GM12878 (cell line): ENCODE measurements at regions not wholly inside any gene's neighbourhood (a gene's known extent, or its start where the extent isn't known, plus 50 kb on each side); places are given as distances from the start of the nearest gene placed in this dataset.

Experiments used
- ATF7 ChIP-seq: fragments of 450-650 bp; IDR thresholded peaks from 2 replicates; pipeline ENCODE4 v1.6.1; 2016; ENCODE audit warnings: low read depth, mild to moderate bottlenecking
- CHD4 ChIP-seq: fragments of 200-600 bp; sonication (generic); IDR thresholded peaks from 2 replicates; pipeline ENCODE4 v1.6.1; 2016; ENCODE audit warnings: mild to moderate bottlenecking
- EP300 ChIP-seq, 2 experiments: fragments of 150-350 bp in 1 of 2; IDR thresholded peaks; 2 replicates each; pipeline ENCODE4 v1.6.1; 2011 to 2012; ENCODE audit warnings: low read depth in 2 of 2, low read length in 2 of 2, borderline replicate concordance in 1 of 2, improper control_type of control experiment in 1 of 2, inconsistent platforms in 1 of 2; ENCODE audit not compliant: control insufficient read depth in 1 of 2
- POLR2A ChIP-seq: IDR thresholded peaks from 2 replicates; pipeline ENCODE4 v1.6.1; 2011; ENCODE audit warnings: low read depth, mild to moderate bottlenecking, low read length
- POLR2AphosphoS5 ChIP-seq: IDR thresholded peaks from 2 replicates; pipeline ENCODE4 v1.6.1; 2011; ENCODE audit warnings: mild to moderate bottlenecking, low read length, inconsistent platforms
- RELA ChIP-seq: fragments of 450-650 bp; IDR thresholded peaks from 2 replicates; pipeline ENCODE4 v1.8.0; 2014; ENCODE audit warnings: borderline replicate concordance; ENCODE audit not compliant: partially characterized antibody
- RFX5 ChIP-seq: IDR thresholded peaks from 2 replicates; pipeline ENCODE4 v1.6.1; 2011; ENCODE audit warnings: low read depth, low read length, improper control_type of control experiment
- SMC3 ChIP-seq: IDR thresholded peaks from 2 replicates; pipeline ENCODE4 v1.6.1; 2011; ENCODE audit warnings: low read length, improper control_type of control experiment, borderline replicate concordance
- YY1 ChIP-seq: IDR thresholded peaks from 2 replicates; pipeline ENCODE4 v1.6.1; 2011; ENCODE audit warnings: low read depth, mild to moderate bottlenecking, low read length
- ZNF274 ChIP-seq: IDR thresholded peaks from one replicate; pipeline ENCODE4 v1.8.0; 2011; ENCODE audit not compliant: insufficient read length, insufficient read depth
- ZSCAN29 ChIP-seq: fragments of 450-650 bp; IDR thresholded peaks from 2 replicates; pipeline ENCODE4 v1.6.1; 2017; ENCODE audit warnings: mild to moderate bottlenecking, moderate library complexity
- TF ChIP-seq, protein P1 (sequence below): IDR thresholded peaks from 2 replicates; pipeline ENCODE4 v1.6.1; 2012; ENCODE audit warnings: mild to moderate bottlenecking, low read depth, low read length
- TF ChIP-seq, protein P2 (sequence below), 3 experiments: IDR thresholded peaks in 2 of 3; conservative IDR thresholded peaks in 1 of 3; 2 replicates each; pipeline ENCODE4 v1.5.1; 2011; ENCODE audit warnings: low read depth in 3 of 3, low read length in 3 of 3, mild to moderate bottlenecking in 3 of 3, control low read depth in 2 of 3, moderate library complexity in 2 of 3, inconsistent platforms in 1 of 3, mixed read lengths in 1 of 3; ENCODE audit not compliant: control insufficient read depth in 2 of 3, insufficient read depth in 1 of 3; ENCODE audit errors: extremely low read depth in 1 of 3
- TF ChIP-seq, protein P3 (sequence below): IDR thresholded peaks from 2 replicates; pipeline ENCODE4 v1.6.1; 2012; ENCODE audit warnings: low read depth, low read length, improper control_type of control experiment

DNA sequence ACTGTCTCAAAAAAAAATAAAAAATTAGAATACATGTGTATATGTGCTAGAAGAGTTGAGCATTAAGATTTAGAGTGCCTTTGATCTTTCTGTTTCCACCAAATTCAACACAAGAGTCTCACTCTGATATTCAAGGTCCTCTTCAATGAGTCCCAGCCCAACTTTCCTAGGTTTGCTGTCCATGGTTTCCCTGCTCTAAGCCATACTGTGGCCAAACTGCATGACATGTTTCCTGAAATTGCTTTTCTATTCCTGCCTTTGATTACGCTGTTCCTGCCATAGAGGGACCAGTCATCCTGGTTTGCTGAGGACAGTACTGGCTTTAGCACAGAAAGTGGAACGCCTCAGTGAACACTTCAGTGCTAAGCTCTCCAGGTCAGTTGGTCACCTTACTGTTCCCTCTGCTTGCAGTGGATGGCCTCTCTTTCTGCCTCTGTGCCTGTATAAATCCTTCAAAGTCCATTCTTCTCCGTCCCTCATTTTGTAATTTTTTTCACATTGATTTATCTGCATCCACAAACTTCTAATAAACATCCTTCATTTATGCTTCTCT is 305.9 kb upstream of the PROX1 start:
- TF ChIP-seq POLR2AphosphoS5 (no peak), ATF7 (no peak), RFX5 (no peak), CHD4 (no peak), SMC3 (no peak), YY1 (no peak), RELA (no peak), ZNF274 (no peak), POLR2A (no peak), ZSCAN29 (no peak), EP300 (IDR thresholded peaks at IDR 0.05; ENCODE audit: borderline replicate concordance in 1 of 2, control insufficient read depth in 1 of 2, low read depth in 2 of 2, low read length in 2 of 2) (no peak)
- TF ChIP-seq, protein P1, sequence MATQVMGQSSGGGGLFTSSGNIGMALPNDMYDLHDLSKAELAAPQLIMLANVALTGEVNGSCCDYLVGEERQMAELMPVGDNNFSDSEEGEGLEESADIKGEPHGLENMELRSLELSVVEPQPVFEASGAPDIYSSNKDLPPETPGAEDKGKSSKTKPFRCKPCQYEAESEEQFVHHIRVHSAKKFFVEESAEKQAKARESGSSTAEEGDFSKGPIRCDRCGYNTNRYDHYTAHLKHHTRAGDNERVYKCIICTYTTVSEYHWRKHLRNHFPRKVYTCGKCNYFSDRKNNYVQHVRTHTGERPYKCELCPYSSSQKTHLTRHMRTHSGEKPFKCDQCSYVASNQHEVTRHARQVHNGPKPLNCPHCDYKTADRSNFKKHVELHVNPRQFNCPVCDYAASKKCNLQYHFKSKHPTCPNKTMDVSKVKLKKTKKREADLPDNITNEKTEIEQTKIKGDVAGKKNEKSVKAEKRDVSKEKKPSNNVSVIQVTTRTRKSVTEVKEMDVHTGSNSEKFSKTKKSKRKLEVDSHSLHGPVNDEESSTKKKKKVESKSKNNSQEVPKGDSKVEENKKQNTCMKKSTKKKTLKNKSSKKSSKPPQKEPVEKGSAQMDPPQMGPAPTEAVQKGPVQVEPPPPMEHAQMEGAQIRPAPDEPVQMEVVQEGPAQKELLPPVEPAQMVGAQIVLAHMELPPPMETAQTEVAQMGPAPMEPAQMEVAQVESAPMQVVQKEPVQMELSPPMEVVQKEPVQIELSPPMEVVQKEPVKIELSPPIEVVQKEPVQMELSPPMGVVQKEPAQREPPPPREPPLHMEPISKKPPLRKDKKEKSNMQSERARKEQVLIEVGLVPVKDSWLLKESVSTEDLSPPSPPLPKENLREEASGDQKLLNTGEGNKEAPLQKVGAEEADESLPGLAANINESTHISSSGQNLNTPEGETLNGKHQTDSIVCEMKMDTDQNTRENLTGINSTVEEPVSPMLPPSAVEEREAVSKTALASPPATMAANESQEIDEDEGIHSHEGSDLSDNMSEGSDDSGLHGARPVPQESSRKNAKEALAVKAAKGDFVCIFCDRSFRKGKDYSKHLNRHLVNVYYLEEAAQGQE = no peak
- TF ChIP-seq, protein P2, sequence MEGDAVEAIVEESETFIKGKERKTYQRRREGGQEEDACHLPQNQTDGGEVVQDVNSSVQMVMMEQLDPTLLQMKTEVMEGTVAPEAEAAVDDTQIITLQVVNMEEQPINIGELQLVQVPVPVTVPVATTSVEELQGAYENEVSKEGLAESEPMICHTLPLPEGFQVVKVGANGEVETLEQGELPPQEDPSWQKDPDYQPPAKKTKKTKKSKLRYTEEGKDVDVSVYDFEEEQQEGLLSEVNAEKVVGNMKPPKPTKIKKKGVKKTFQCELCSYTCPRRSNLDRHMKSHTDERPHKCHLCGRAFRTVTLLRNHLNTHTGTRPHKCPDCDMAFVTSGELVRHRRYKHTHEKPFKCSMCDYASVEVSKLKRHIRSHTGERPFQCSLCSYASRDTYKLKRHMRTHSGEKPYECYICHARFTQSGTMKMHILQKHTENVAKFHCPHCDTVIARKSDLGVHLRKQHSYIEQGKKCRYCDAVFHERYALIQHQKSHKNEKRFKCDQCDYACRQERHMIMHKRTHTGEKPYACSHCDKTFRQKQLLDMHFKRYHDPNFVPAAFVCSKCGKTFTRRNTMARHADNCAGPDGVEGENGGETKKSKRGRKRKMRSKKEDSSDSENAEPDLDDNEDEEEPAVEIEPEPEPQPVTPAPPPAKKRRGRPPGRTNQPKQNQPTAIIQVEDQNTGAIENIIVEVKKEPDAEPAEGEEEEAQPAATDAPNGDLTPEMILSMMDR (IDR thresholded peaks at IDR 0.05 in 2 of 3, conservative IDR thresholded peaks at IDR 0.05 in 1 of 3; ENCODE audit: control insufficient read depth in 2 of 3, extremely low read depth in 1 of 3, insufficient read depth in 1 of 3, low read depth in 3 of 3, low read length in 3 of 3) = no peak
- TF ChIP-seq, protein P3, sequence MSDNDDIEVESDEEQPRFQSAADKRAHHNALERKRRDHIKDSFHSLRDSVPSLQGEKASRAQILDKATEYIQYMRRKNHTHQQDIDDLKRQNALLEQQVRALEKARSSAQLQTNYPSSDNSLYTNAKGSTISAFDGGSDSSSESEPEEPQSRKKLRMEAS = no peak
